Gastrocnemius medialis (tissue), 4 donors: ENCODE measurements at regions not wholly inside any gene's neighbourhood (a gene's known extent, or its start where the extent isn't known, plus 50 kb on each side); places are given as distances from the start of the nearest gene placed in this dataset.

Source experiments
- CTCF ChIP-seq, 5 experiments: fragments of 450-650 bp in 3 of 5; fragments of 200-600 bp in 2 of 5; sonication (generic) in 2 of 5; IDR thresholded peaks in 4 of 5; conservative IDR thresholded peaks in 1 of 5; 1 replicate in 4 of 5; 2 replicates in 1 of 5; pipeline ENCODE4 v1.5.1; 2016 to 2019; ENCODE audit warnings: antibody characterized with exemption in 5 of 5, mild to moderate bottlenecking in 3 of 5, moderate library complexity in 3 of 5
- POLR2A ChIP-seq, 2 donors: fragments of 450-650 bp; IDR thresholded peaks; one replicate each; pipeline ENCODE4 v1.6.1; 2017; ENCODE audit warnings: antibody characterized with exemption in 2 of 2, mild to moderate bottlenecking in 2 of 2, moderate library complexity in 2 of 2

- no peak for TF ChIP-seq CTCF (IDR thresholded peaks at IDR 0.05 in 4 of 5, conservative IDR thresholded peaks at IDR 0.05 in 1 of 5)
- no peak for TF ChIP-seq POLR2A (IDR thresholded peaks at IDR 0.05)
Observed at GRCh38 chr3:24828551-24828950, 333.9 kb upstream of the THRB start.
